ENCODE measurements at regions not wholly inside any gene's neighbourhood (a gene's known extent, or its start where the extent isn't known, plus 50 kb on each side); places are given as distances from the start of the nearest gene placed in this dataset.

DNA sequence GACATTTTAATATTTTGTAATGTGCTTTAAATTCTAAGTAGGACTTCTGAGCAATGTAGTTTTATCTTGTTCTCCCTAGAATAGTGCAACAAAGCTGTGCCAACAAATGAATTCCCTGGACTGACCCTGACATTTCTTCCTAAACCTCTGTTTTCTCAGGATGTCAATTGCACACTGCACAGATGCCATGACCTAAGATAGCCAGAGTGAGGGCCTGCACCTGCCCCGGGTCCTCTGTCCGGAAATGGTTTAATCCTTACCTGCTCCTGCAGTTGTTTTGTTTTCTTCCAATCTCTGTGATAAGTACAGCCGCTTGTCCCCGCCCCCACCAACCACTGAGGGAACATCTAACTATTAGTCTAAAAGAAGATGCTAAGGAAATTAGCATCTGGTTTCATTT lies 831.5 kb downstream of the GALC start:
- no peak for DNase-seq (ENCODE audit: low spot score)

- DNase-seq (ENCODE audit: low spot score), result no peak
Observed at GRCh38 chr14:87160989-87161388, 832.0 kb downstream of the GALC start.

GRCh38 chr14:87158283-87158682 lies 834.7 kb downstream of the GALC start:
- peak; percentile 22 for DNase-seq (ENCODE audit: low spot score)

GRCh38 chr14:87156878-87157277 lies 836.1 kb downstream of the GALC start:
- no peak for DNase-seq (ENCODE audit: low spot score)

- DNase-seq (ENCODE audit: low spot score), result no peak
Observed at GRCh38 chr14:87155856-87156488, 837.0 kb downstream of the GALC start.

DNA sequence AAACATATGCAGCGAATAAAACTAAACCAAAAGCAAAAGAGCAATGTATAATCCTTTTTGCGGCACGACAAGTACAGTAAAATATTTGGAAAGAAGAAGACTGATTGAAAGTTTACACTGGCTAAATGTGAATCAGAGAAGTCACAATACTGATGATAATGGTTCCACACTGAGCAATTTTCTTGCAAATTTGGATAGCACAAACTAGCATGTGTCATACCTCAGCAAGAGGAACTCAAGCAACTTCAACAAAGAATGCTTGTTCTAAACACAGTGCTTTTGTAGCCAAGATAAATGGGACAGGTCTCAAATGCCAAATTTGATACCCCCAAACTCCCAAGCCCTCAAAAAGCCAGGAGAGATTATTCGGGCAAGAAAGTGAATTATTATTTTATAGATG lies 839.1 kb downstream of the GALC start:
- no peak for DNase-seq (ENCODE audit: low spot score)

- DNase-seq (ENCODE audit: low spot score), result no peak
Observed at GRCh38 chr14:87153391-87153790, 839.6 kb downstream of the GALC start.

DNA sequence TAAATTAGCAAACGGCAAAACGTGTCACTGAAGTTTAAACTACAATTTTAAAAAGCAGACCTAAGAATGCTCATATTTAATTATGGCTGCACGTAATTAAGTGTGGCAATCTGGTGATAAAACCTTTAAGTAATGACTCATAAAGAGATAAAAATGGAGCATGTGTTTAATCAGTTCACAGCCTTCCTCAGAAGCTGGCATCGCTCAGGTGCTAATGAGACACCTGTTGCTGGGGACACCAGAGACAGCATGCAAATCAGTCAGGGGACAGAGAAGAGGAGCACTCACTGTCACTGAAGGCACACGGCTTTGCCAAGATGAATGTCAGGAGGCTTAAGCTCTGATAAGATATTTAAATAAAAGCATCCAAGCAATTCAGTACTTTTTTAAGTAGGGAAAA lies 840.3 kb downstream of the GALC start:
- DNase-seq (ENCODE audit: low spot score), result peak; percentile 43

GRCh38 chr14:87149583-87150354 lies 843.2 kb downstream of the GALC start:
- peak; percentile 62 for DNase-seq (ENCODE audit: low spot score)

DNA sequence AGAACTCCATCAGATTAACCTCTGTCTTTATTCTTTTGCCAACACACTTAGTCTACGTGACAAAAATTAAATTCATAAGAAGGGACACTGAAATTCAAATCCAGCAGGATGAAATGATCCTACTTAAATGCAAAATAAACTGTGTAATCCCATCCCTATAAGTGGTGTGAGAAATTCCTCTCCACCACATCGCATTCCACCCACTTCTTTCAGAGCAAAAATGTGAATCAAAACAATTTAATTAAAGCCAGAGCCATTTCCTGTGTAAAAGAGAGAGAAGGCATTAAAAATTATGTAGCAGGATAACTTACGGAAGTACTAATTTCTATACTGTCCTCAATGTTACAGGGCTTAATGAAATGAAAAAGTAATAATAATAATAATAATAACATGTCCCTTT lies 844.3 kb downstream of the GALC start:
- DNase-seq (ENCODE audit: low spot score), result no peak

DNA sequence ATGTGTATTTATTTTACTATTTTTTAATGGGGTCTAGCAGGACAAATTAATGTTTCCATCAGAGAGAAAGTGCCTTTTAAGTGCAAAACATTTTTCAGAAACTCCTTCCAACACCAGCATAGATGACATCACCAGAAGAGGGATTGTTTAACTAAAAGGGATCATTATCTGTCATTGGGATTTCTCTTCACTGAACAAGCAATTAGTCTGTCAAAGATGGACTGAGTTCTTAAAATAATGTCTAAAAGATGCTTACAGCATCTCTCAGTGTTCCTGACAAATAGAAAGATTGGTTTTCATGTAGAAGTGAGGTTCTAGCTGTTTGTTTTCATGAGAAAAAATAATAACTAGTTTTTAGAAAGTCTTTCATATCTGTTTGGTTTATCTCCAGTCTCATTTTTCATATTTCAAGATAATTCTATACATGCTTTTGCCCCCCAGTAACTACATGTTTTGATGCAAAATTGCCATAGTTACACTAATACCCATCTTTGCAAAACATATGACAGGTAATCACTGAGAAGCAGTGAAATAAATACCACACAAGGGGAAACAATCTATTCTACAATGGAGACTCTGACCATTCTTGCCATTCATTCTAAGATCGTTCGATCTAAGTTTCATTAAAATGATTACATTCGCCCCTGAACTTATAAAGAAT lies 850.3 kb downstream of the GALC start:
- DNase-seq (ENCODE audit: low spot score), result no peak

DNA sequence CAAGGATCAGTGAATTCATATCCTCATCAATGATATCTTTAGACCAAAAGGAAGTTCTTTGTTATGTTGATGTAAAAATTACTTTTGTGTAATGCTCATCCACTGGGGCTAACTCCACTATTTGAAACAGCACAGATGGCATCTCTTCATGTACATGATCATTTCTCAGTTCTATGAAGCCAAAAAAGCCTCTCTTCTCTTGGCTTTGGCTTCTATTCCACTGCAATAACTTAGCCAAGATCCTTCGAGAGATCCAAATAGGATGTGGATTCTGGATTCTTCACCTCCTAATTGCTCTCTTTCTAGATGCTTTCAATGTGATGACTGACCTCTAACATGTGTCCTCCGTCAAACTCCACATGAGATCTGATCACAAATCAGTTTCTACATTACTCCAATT lies 851.2 kb downstream of the GALC start:
- DNase-seq (ENCODE audit: low spot score), result no peak

DNA sequence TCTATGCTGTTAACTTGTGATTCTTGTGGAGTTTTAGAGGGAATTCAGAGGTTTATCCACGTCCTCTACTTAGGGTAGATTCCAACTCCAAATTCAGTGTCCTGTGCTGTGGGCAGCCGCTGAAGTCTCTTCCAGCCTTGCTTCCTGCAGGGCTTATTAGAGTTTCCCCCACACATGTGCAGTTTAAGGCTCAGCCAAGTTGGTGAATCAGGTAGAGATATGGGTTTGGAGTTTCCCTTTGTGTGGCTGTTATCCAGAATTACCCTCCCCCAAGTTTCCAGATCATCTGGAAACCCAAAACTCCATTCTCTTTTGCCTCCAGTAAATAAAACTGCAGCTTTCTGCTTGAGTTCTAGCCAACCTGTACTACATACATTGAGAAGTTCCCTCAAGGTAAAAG lies 853.7 kb downstream of the GALC start:
- DNase-seq (ENCODE audit: low spot score), result no peak

- no peak for DNase-seq (ENCODE audit: low spot score)
Observed at GRCh38 chr14:87133073-87133801, 859.7 kb downstream of the GALC start.

GRCh38 chr14:87131879-87132278 lies 861.1 kb downstream of the GALC start:
- DNase-seq (ENCODE audit: low spot score), result peak; percentile 42

DNA sequence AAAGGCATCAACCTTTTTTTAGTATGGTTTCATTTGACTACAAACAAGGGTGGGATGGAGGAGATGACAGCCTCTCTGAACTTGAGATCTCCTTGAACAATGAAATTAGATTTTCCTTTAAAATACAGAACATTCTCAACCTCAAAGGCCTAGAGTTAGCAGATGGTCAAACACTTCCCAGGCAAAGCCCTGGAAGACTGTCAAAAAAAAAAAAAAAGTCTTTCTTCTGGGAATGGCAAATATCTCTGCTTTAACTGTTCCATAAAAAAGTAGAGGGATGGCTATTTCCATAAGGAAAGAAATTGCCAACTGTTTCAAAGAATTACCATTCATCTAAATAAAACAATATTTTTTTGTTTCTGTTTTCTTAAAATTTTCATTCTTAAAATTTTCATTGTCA lies 870.8 kb downstream of the GALC start:
- no peak for DNase-seq (ENCODE audit: low spot score)

GRCh38 chr14:87121716-87122115 lies 871.3 kb downstream of the GALC start:
- no peak for DNase-seq (ENCODE audit: low spot score)

- DNase-seq (ENCODE audit: low spot score), result no peak
Observed at GRCh38 chr14:87115234-87115633, 877.7 kb downstream of the GALC start.

DNA sequence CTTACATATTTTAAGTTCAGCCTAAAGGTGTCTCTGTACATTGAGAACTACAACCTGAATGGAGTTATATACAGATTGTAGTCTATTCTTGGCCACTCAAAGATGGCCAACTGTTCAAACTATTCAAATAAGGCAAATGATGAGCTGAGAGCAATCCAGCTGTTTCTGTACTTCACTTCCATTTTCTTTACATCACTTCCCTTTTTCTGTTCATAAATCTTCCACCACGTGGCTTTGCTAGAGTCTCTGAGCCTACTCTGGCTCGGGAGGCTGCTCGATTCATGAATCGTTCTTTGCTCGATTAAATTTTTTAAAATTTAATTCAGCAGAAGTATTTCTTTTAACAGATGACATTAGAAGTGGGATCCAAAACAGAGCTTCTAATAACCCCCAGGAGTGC lies 879.7 kb downstream of the GALC start:
- DNase-seq (ENCODE audit: low spot score), result no peak

DNA sequence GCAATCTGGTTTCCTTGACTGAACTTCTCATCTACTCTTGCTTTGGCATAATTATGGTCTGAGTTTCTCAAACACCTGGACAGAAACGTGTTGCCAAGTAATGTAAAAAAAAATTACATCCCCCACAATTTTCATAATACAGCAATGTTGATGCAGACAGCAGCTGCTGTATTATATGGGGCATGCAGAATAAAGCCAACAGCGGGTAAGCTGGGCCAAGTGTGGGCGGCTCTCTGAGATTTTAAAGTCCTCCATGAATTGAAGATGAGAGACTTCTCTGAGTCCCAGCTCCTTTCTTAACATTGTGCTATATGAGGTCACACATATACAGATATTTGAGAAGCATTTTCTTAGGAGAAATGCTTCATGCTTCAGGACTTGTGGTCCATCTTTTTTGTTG lies 881.2 kb downstream of the GALC start:
- DNase-seq (ENCODE audit: low spot score), result no peak

- no peak for DNase-seq (ENCODE audit: low spot score)
Observed at GRCh38 chr14:87111126-87111525, 881.9 kb downstream of the GALC start.

GRCh38 chr14:87109271-87109670 lies 883.7 kb downstream of the GALC start:
- DNase-seq (ENCODE audit: low spot score), result no peak

DNA sequence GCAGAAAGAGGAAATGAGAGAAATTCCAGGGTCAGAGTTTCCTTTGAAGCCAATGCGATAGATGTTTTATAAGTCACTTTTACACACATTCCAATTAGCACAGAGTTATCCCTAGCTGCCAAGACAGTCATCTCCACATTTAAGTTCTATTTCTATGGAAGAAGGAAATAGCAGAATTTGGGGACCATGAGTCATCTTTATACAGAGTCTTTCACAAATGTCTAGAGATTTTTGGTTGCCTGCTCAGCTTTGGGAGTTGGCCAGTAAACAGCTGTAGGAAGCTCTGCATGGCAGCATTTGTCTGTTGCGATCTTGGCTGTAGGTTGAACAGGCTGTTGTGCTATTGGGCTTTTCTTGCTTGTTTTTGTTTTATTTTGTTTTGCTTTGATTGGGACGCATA lies 884.3 kb downstream of the GALC start:
- no peak for DNase-seq (ENCODE audit: low spot score)

Measured in Ammon's horn (tissue), 1 donor.